Neural progenitor cell (in vitro differentiated cells): ENCODE measurements at regions not wholly inside any gene's neighbourhood (a gene's known extent, or its start where the extent isn't known, plus 50 kb on each side); places are given as distances from the start of the nearest gene placed in this dataset.

Experiments used
- CTCF ChIP-seq: fragments of 200-600 bp; sonication (generic); IDR thresholded peaks from 2 replicates; pipeline ENCODE4 v1.5.1; 2017; ENCODE audit warnings: antibody characterized with exemption, mild to moderate bottlenecking
- EZH2 ChIP-seq: fragments of 200-600 bp; sonication (generic); IDR thresholded peaks from 2 replicates; pipeline ENCODE4 v1.6.1; 2017; ENCODE audit warnings: antibody characterized with exemption, mild to moderate bottlenecking, moderate library complexity
- EZH2phosphoT487 ChIP-seq: fragments of 200-600 bp; sonication (generic); IDR thresholded peaks from 2 replicates; pipeline ENCODE4 v1.6.1; 2017; ENCODE audit warnings: antibody characterized with exemption

- TF ChIP-seq EZH2 = no peak
- no peak for TF ChIP-seq EZH2phosphoT487
- no peak for TF ChIP-seq CTCF
Observed at GRCh38 chr2:203806761-203807160, 60.8 kb upstream of the CTLA4 start.
